HCT116 (cell line): ENCODE measurements at regions not wholly inside any gene's neighbourhood (a gene's known extent, or its start where the extent isn't known, plus 50 kb on each side); places are given as distances from the start of the nearest gene placed in this dataset.

Source experiments
- ATAC-seq: fragments of 200-7000 bp; cut with Tn5 transposase; 2 replicates; pipeline ENCODE4 v1.9.1; 2020; ENCODE audit warnings: mild to moderate bottlenecking, moderate library complexity
- BruUV-seq: library from RNA; stranded (reverse); fragments of 400-500 nt; replicated peaks from 2 replicates; lab custom pipeline; 2021; lab: Mats Ljungman, UMichigan
- CTCF ChIA-PET: fragments of 300-600 bp; sonication (Branson Sonifier 250); formaldehyde crosslinking; loops from one replicate; lab custom pipeline; 2021; ENCODE audit warnings: antibody characterized with exemption; lab: Charles Lee
- POLR2A ChIA-PET: fragments of 300-600, 350-600 bp; sonication (Branson Sonifier 250); formaldehyde crosslinking; loops from one replicate; lab custom pipeline; 2021; ENCODE audit warnings: antibody characterized with exemption; lab: Charles Lee
- RAD21 ChIA-PET, 2 experiments: fragments of 300-600 bp; sonication (Branson Sonifier 250); formaldehyde crosslinking; loops; one replicate each; lab custom pipeline; 2023; ENCODE audit warnings: low total read pairs in 2 of 2; ENCODE audit not compliant: uncharacterized antibody in 2 of 2, unreplicated experiment in 2 of 2, low non-redundant PET in 1 of 2; lab: Charles Lee
- DNase-seq: peaks from one replicate; pipeline ENCODE4 v3.0.0-alpha.2; 2010; ENCODE audit warnings: low read depth, low spot score
- H2AFZ ChIP-seq: fragments of 200-600 bp; shearing (Covaris generic), sonication (generic); 2 replicates; pipeline ENCODE4 v1.6.1; 2017; ENCODE audit warnings: low read depth, mixed run types, mixed read lengths, antibody characterized with exemption, low read length; ENCODE audit not compliant: poor library complexity, severe bottlenecking
- H3K27ac ChIP-seq: 2 replicates; pipeline ENCODE4 v1.5.1; 2012; ENCODE audit warnings: low read depth, low read length
- H3K27me3 ChIP-seq: fragments of 200-600 bp; sonication (generic); 2 replicates; pipeline ENCODE4 v1.6.1; 2016; ENCODE audit warnings: mixed run types, low read length, mixed read lengths; ENCODE audit not compliant: insufficient read depth
- H3K36me3 ChIP-seq, 2 experiments: fragments of 200-500 bp in 1 of 2; fragments of 200-600 bp in 1 of 2; sonication (Bioruptor generic) in 1 of 2; sonication (generic) in 1 of 2; 2 replicates each; pipeline versions ENCODE4 v1.5.1 to v1.6.1; 2014 to 2016; ENCODE audit warnings: low read length in 2 of 2, inconsistent platforms in 1 of 2, mixed read lengths in 1 of 2, mixed run types in 1 of 2; ENCODE audit not compliant: insufficient read depth in 2 of 2, control insufficient read depth in 1 of 2
- H3K4me1 ChIP-seq, 2 experiments: fragments of 200-600 bp in 1 of 2; sonication (generic) in 1 of 2; 2 replicates each; pipeline versions ENCODE4 v1.5.1 to v1.6.1; 2012 to 2017; ENCODE audit warnings: low read length in 2 of 2, inconsistent platforms in 1 of 2, mild to moderate bottlenecking in 1 of 2, mixed read lengths in 1 of 2, mixed run types in 1 of 2, moderate library complexity in 1 of 2; ENCODE audit not compliant: insufficient read depth in 2 of 2, control insufficient read depth in 1 of 2
- H3K4me2 ChIP-seq: fragments of 200-600 bp; sonication (generic); 2 replicates; pipeline ENCODE4 v1.6.1; 2017; ENCODE audit warnings: mixed run types, low read length, mixed read lengths
- H3K4me3 ChIP-seq, 2 experiments: fragments of 200-600 bp in 1 of 2; sonication (generic) in 1 of 2; replicated peaks in 1 of 2; 2 replicates each; pipeline ENCODE4 v1.5.1; 2011 to 2016; ENCODE audit warnings: low read length in 2 of 2, control low read depth in 1 of 2, low read depth in 1 of 2, mild to moderate bottlenecking in 1 of 2, mixed read lengths in 1 of 2, mixed run types in 1 of 2
- H3K79me2 ChIP-seq: fragments of 200-600 bp; sonication (generic); 2 replicates; pipeline ENCODE4 v1.6.1; 2017; ENCODE audit warnings: mild to moderate bottlenecking, mixed run types, low read length, moderate library complexity, mixed read lengths; ENCODE audit not compliant: insufficient read depth
- H3K9ac ChIP-seq: fragments of 200-600 bp; sonication (generic); 2 replicates; pipeline ENCODE4 v1.6.1; 2016; ENCODE audit warnings: low read length, mixed read lengths
- H3K9me2 ChIP-seq: fragments of 200-600 bp; sonication (generic), shearing (Covaris generic); 2 replicates; pipeline ENCODE4 v1.6.1; 2017; ENCODE audit warnings: mixed run types, mild to moderate bottlenecking, moderate library complexity; ENCODE audit not compliant: insufficient read depth
- H3K9me3 ChIP-seq, 2 experiments: fragments of 200-500 bp in 1 of 2; fragments of 200-600 bp in 1 of 2; sonication (Bioruptor generic) in 1 of 2; sonication (generic) in 1 of 2; 2 replicates each; pipeline ENCODE4 v1.6.1; 2014 to 2017; ENCODE audit warnings: low read length in 2 of 2, mixed read lengths in 2 of 2, inconsistent platforms in 1 of 2, low read depth in 1 of 2, mild to moderate bottlenecking in 1 of 2, mixed run types in 1 of 2, moderate library complexity in 1 of 2; ENCODE audit not compliant: control insufficient read depth in 1 of 2, insufficient read depth in 1 of 2
- H4K20me1 ChIP-seq: fragments of 200-600 bp; sonication (generic), shearing (Covaris generic); 2 replicates; pipeline ENCODE4 v1.6.1; 2017; ENCODE audit warnings: mixed run types, mild to moderate bottlenecking, moderate library complexity; ENCODE audit not compliant: insufficient read depth
- CBX3 ChIP-seq: IDR thresholded peaks from 2 replicates; pipeline ENCODE4 v1.6.1; 2012; ENCODE audit warnings: low read depth
- CEBPB ChIP-seq: IDR thresholded peaks from 2 replicates; pipeline ENCODE4 v1.6.1; 2012; ENCODE audit warnings: low read depth
- ELF1 ChIP-seq: IDR thresholded peaks from 2 replicates; pipeline ENCODE4 v1.6.1; 2012; ENCODE audit warnings: low read depth, borderline replicate concordance
- EZH2 ChIP-seq: fragments of 200-600 bp; sonication (generic); IDR thresholded peaks from 2 replicates; pipeline ENCODE4 v1.6.1; 2017; ENCODE audit warnings: antibody characterized with exemption, mixed run types
- EZH2phosphoT487 ChIP-seq: fragments of 200-600 bp; IDR thresholded peaks from 2 replicates; pipeline ENCODE4 v1.6.1; 2018; ENCODE audit warnings: antibody characterized with exemption, borderline replicate concordance
- FOSL1 ChIP-seq: IDR thresholded peaks from 2 replicates; pipeline ENCODE4 v1.6.1; 2012; ENCODE audit warnings: low read depth
- JUND ChIP-seq: IDR thresholded peaks from 2 replicates; pipeline ENCODE4 v1.6.1; 2012
- RAD21 ChIP-seq: IDR thresholded peaks from 2 replicates; pipeline ENCODE4 v1.6.1; 2012; ENCODE audit warnings: low read depth, mild to moderate bottlenecking
- SIN3A ChIP-seq: IDR thresholded peaks from 2 replicates; pipeline ENCODE4 v1.6.1; 2012; ENCODE audit warnings: low read depth
- SP1 ChIP-seq: IDR thresholded peaks from 2 replicates; pipeline ENCODE4 v1.6.1; 2012; ENCODE audit warnings: low read depth
- SRF ChIP-seq: IDR thresholded peaks from 2 replicates; pipeline ENCODE4 v1.6.1; 2012; ENCODE audit warnings: low read depth
- YY1 ChIP-seq: IDR thresholded peaks from 2 replicates; pipeline ENCODE4 v1.6.1; 2011; ENCODE audit warnings: low read length, low read depth, moderate library complexity, mild to moderate bottlenecking; ENCODE audit not compliant: insufficient replicate concordance; ENCODE audit errors: extremely low read depth
- ZFX ChIP-seq: fragments of 450-650 bp; IDR thresholded peaks from 2 replicates; pipeline ENCODE4 v1.6.1; 2017
- ZNF274 ChIP-seq: fragments of 200-500 bp; sonication (Bioruptor generic); IDR thresholded peaks from 2 replicates; pipeline ENCODE4 v1.6.1; 2014; ENCODE audit warnings: mild to moderate bottlenecking, low read depth, low read length, inconsistent platforms
- intact Hi-C: fragments of 100-400 bp; cut with micrococcal nuclease; formaldehyde crosslinking; loops from 2 replicates; pipeline ENCODE4 v1.10.0; 2022
- TF ChIP-seq, protein P1 (sequence below): IDR thresholded peaks from 2 replicates; pipeline ENCODE4 v1.6.1; 2012; ENCODE audit warnings: low read depth
- TF ChIP-seq, protein P2 (sequence below): IDR thresholded peaks from 2 replicates; pipeline ENCODE4 v1.6.1; 2012

DNA sequence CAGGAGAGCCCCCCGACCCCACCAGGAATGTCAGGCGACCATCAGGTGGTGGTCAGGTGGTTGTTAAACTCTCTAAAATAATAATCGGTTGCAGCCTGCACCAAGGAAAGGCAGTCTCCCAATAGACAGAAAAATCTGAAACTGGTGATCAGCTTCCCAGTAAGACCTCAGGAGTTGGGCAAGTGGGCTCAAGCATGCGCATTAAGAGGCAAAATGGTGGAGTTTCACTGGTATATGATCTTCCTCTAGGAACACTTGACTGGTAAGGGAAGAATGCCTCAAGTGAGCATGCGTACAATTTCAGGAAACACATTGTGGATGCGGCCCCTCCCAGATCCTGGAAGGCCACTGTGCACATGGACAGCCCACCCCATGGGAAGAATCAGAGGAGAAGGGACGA lies 619.9 kb downstream of the TYW1 start:
- CTCF ChIA-PET, result no interaction called here

DNA sequence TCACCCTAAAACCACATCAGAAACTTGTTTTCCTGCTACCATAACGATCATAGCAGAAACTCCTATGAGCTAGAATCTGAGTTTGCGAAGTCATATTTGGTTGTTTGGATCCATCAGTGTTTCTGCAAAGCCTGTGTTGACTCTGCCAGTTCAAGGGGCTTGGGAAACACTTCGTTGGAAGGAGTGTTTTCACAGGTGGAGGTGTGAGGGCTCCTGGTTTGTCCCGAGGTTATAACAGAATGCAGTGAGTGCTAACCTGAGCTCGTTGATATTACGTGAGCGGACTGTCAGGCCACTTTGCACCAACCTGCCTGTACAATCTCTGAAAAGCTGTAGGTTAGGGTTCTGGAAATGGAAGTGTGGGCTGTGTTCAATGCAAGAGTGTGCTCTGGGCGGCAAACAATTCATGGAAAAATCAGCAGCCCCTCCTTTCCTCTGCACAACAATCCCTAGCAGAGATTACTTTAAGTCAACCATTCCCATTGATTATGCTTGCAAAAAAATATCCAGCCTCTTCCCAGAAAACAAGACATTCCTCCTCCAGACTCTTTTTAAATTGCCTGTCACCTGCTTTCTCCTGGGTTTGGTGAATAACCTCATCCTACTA lies 622.0 kb downstream of the TYW1 start:
- TF ChIP-seq SIN3A (no peak), ZFX (no peak), SP1 (no peak), ELF1 (no peak), EZH2 (no peak), RAD21 (no peak), CBX3 (no peak), FOSL1 (no peak), CEBPB (no peak), JUND (no peak), SRF (no peak)
- TF ChIP-seq, protein P1, sequence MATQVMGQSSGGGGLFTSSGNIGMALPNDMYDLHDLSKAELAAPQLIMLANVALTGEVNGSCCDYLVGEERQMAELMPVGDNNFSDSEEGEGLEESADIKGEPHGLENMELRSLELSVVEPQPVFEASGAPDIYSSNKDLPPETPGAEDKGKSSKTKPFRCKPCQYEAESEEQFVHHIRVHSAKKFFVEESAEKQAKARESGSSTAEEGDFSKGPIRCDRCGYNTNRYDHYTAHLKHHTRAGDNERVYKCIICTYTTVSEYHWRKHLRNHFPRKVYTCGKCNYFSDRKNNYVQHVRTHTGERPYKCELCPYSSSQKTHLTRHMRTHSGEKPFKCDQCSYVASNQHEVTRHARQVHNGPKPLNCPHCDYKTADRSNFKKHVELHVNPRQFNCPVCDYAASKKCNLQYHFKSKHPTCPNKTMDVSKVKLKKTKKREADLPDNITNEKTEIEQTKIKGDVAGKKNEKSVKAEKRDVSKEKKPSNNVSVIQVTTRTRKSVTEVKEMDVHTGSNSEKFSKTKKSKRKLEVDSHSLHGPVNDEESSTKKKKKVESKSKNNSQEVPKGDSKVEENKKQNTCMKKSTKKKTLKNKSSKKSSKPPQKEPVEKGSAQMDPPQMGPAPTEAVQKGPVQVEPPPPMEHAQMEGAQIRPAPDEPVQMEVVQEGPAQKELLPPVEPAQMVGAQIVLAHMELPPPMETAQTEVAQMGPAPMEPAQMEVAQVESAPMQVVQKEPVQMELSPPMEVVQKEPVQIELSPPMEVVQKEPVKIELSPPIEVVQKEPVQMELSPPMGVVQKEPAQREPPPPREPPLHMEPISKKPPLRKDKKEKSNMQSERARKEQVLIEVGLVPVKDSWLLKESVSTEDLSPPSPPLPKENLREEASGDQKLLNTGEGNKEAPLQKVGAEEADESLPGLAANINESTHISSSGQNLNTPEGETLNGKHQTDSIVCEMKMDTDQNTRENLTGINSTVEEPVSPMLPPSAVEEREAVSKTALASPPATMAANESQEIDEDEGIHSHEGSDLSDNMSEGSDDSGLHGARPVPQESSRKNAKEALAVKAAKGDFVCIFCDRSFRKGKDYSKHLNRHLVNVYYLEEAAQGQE, result no peak
- intact Hi-C loops, result no loop called here
- Histone ChIP-seq H3K9me3 (no peaks in the 10 kb centered on the region), H2AFZ (no peak overlapping the region), H3K4me2 (no peak overlapping the region), H3K9ac (no peak overlapping the region), H4K20me1 (no peaks in the 10 kb centered on the region), H3K27ac (no peak overlapping the region), H3K36me3 (no peaks in the 10 kb centered on the region), H3K79me2 (no peaks in the 10 kb centered on the region), H3K9me2 (no peaks in the 10 kb centered on the region), H3K27me3 (no peaks in the 10 kb centered on the region), H3K4me3 (no peak overlapping the region), H3K4me1 (no peaks in the 10 kb centered on the region)
- CTCF ChIA-PET, result no interaction called here
- BruUV-seq, result no TSS peak
- RAD21 ChIA-PET, result no interaction called here
- no peak for DNase-seq
- POLR2A ChIA-PET, result no interaction called here
- ATAC-seq, result no peak

More for the DNA sequence above, 619.9 kb downstream of the TYW1 start:
- Histone ChIP-seq H3K36me3 (no peaks in the 10 kb centered on the region), H3K9me3 (no peaks in the 10 kb centered on the region), H3K4me3 (no peak overlapping the region), H3K27ac (no peak overlapping the region), H3K27me3 (no peaks in the 10 kb centered on the region), H4K20me1 (no peaks in the 10 kb centered on the region), H3K4me1 (no peaks in the 10 kb centered on the region), H3K4me2 (no peak overlapping the region), H3K9me2 (no peaks in the 10 kb centered on the region), H3K79me2 (no peaks in the 10 kb centered on the region), H3K9ac (no peak overlapping the region), H2AFZ (no peak overlapping the region)
- intact Hi-C loops, result no loop called here
- ATAC-seq (no peak), DNase-seq (no peak)
- ChIA-PET POLR2A (no interaction called here), RAD21 (no interaction called here)
- BruUV-seq, result no TSS peak
- TF ChIP-seq FOSL1 (no peak), ZFX (no peak), ELF1 (no peak), YY1 (no peak), EZH2 (no peak), EZH2phosphoT487 (no peak), ZNF274 (no peak), SRF (no peak), SP1 (no peak), CEBPB (no peak)
- TF ChIP-seq, protein P2, sequence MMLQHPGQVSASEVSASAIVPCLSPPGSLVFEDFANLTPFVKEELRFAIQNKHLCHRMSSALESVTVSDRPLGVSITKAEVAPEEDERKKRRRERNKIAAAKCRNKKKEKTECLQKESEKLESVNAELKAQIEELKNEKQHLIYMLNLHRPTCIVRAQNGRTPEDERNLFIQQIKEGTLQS, result no peak
